ENCODE measurements at regions not wholly inside any gene's neighbourhood (a gene's known extent, or its start where the extent isn't known, plus 50 kb on each side); places are given as distances from the start of the nearest gene placed in this dataset.

DNA sequence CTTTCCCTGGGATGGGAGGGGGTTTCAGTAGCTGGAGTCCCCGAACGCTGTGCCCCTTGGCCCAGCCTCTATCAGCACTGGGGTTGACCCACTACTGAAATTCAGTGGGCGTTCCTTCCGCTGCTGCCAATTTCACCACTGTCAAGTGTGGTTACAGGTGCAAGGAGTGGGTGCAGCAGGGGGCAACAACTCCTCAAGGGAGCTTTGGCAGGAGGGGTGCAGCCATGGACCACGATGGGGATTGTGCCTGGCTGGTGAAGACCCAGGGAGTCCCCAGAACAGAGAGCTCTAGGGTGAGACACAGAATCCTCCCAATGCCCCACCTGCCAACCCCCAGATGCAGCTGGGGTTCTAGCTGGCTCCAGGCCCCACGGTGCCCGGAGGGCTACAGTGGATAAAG, 123.5 kb upstream of the SDK2 start:
- intact Hi-C loops (cut with DNase I): no loop called here
- H3K36me3 ChIP-seq (replicated peaks in 1 of 2; ENCODE audit: insufficient read depth in 1 of 2, low read depth in 2 of 2): no peaks in the 10 kb centered on the region
- no peaks in the 10 kb centered on the region for H3K9me3 ChIP-seq
- no peaks in the 10 kb centered on the region for H3K27me3 ChIP-seq
- no peak overlapping the region for H3K4me3 ChIP-seq
- H3K4me1 ChIP-seq: peaks cover 15% of the 10 kb centered on the region
- ATAC-seq (no peak), DNase-seq (no peak)
- no peak for TF ChIP-seq POLR2A (IDR thresholded peaks at IDR 0.05)
- TF ChIP-seq, protein P1, sequence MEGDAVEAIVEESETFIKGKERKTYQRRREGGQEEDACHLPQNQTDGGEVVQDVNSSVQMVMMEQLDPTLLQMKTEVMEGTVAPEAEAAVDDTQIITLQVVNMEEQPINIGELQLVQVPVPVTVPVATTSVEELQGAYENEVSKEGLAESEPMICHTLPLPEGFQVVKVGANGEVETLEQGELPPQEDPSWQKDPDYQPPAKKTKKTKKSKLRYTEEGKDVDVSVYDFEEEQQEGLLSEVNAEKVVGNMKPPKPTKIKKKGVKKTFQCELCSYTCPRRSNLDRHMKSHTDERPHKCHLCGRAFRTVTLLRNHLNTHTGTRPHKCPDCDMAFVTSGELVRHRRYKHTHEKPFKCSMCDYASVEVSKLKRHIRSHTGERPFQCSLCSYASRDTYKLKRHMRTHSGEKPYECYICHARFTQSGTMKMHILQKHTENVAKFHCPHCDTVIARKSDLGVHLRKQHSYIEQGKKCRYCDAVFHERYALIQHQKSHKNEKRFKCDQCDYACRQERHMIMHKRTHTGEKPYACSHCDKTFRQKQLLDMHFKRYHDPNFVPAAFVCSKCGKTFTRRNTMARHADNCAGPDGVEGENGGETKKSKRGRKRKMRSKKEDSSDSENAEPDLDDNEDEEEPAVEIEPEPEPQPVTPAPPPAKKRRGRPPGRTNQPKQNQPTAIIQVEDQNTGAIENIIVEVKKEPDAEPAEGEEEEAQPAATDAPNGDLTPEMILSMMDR (IDR thresholded peaks at IDR 0.05): no peak
- WGBS, 2 donors: 67 to 92% methylated on average over 2 to 7 of the region's 7 CpGs
- no peak overlapping the region for H3K27ac ChIP-seq

DNA sequence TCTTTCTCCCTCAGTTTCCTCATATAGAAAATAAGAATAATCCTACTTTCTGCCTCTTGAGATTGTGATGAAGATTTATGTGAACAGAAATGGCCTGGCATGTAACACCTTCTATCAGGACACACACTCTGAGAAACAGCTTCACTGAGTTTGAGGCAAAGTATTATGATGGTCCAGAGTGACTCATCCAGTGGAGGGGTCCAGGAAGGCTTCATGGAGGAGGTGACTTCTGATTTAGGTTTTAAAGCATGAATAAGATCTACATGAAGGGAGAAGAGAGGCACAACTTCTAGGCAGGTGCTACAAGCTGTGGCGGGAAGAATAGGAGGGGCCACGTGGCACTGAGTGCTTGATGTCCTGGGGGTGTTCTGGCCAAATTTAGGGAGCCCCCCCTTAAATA, 124.4 kb upstream of the SDK2 start:
- DNase-seq: no peak
- TF ChIP-seq, protein P1 (IDR thresholded peaks at IDR 0.05): no peak
- no peak for TF ChIP-seq POLR2A (IDR thresholded peaks at IDR 0.05)
- H3K36me3 ChIP-seq (replicated peaks in 1 of 2; ENCODE audit: insufficient read depth in 1 of 2, low read depth in 2 of 2): no peaks in the 10 kb centered on the region
- H3K27me3 ChIP-seq: no peaks in the 10 kb centered on the region
- H3K4me3 ChIP-seq: no peak overlapping the region
- WGBS, 2 donors: 85 to 95% methylated on average over 2 of the region's 2 CpGs
- no peak for ATAC-seq
- H3K4me1 ChIP-seq: peaks cover 15% of the 10 kb centered on the region
- intact Hi-C loops (cut with DNase I): no loop called here
- H3K27ac ChIP-seq: no peak overlapping the region
- no peaks in the 10 kb centered on the region for H3K9me3 ChIP-seq

- no peak for ATAC-seq
- Histone ChIP-seq H3K27me3 (no peaks in the 10 kb centered on the region), H3K36me3 (replicated peaks in 1 of 2; ENCODE audit: insufficient read depth in 1 of 2, low read depth in 2 of 2) (no peaks in the 10 kb centered on the region), H3K4me3 (no peak overlapping the region), H3K27ac (no peak overlapping the region), H3K4me1 (peaks cover 15% of the 10 kb centered on the region), H3K9me3 (no peaks in the 10 kb centered on the region)
- intact Hi-C loops (cut with DNase I): no loop called here
- DNase-seq: no peak
- WGBS, 2 donors: 36% methylated on average over 3 of the region's 3 CpGs; no CpG with 5 or more reads in 1 of the 2 donors
- no peak for TF ChIP-seq POLR2A (IDR thresholded peaks at IDR 0.05)
- TF ChIP-seq, protein P1 (IDR thresholded peaks at IDR 0.05): no peak
These were observed 125.2 kb upstream of the SDK2 start for GRCh38 chr17:73769479-73769878.

- Histone ChIP-seq H3K4me1 (peaks cover 15% of the 10 kb centered on the region), H3K36me3 (replicated peaks in 1 of 2; ENCODE audit: insufficient read depth in 1 of 2, low read depth in 2 of 2) (no peaks in the 10 kb centered on the region), H3K9me3 (no peaks in the 10 kb centered on the region), H3K27ac (peak overlapping the region in 1 of 4 donors; percentile 22), H3K4me3 (no peak overlapping the region), H3K27me3 (no peaks in the 10 kb centered on the region)
- intact Hi-C loops (cut with DNase I): no loop called here
- ATAC-seq (peak; percentile 96), DNase-seq (peak; percentile 84 to 92 (median 90))
- TF ChIP-seq, protein P1 (IDR thresholded peaks at IDR 0.05): no peak
- TF ChIP-seq POLR2A (IDR thresholded peaks at IDR 0.05): no peak
- WGBS, 2 donors: 43% methylated on average over 5 to 12 of the region's 12 CpGs
These were observed 126.0 kb upstream of the SDK2 start for GRCh38 chr17:73770115-73770848.

GRCh38 chr17:73770849-73771229, 126.6 kb upstream of the SDK2 start:
- no peaks in the 10 kb centered on the region for H3K27me3 ChIP-seq
- H3K36me3 ChIP-seq (replicated peaks in 1 of 2; ENCODE audit: insufficient read depth in 1 of 2, low read depth in 2 of 2): no peaks in the 10 kb centered on the region
- WGBS, 2 donors: 55 to 73% methylated on average over 3 to 5 of the region's 6 CpGs
- no peaks in the 10 kb centered on the region for H3K9me3 ChIP-seq
- DNase-seq (no peak), ATAC-seq (no peak)
- H3K27ac ChIP-seq: peak overlapping the region in 1 of 4 donors; percentile 22
- intact Hi-C loops (cut with DNase I): no loop called here
- H3K4me3 ChIP-seq: no peak overlapping the region
- no peak for TF ChIP-seq POLR2A (IDR thresholded peaks at IDR 0.05)
- H3K4me1 ChIP-seq: peaks cover 15% of the 10 kb centered on the region

Data from body of pancreas (tissue), 4 donors.